HG03108 (cell line): ENCODE measurements at regions not wholly inside any gene's neighbourhood (a gene's known extent, or its start where the extent isn't known, plus 50 kb on each side); places are given as distances from the start of the nearest gene placed in this dataset.
A peak's percentile ranks its signal among the peaks of the same experiment; 100 is the strongest.
"Not testable (repeated sequence)": the region's sequence is repeated elsewhere in the genome, so short reads cannot be mapped to it uniquely, and the experiment has no call there.

Experiments used
- ATAC-seq: cut with Tn5 transposase; IDR thresholded peaks from one replicate; pipeline ENCODE4 v1.9.1; 2021; ENCODE audit warnings: moderate library complexity; ENCODE audit not compliant: unreplicated experiment

DNA sequence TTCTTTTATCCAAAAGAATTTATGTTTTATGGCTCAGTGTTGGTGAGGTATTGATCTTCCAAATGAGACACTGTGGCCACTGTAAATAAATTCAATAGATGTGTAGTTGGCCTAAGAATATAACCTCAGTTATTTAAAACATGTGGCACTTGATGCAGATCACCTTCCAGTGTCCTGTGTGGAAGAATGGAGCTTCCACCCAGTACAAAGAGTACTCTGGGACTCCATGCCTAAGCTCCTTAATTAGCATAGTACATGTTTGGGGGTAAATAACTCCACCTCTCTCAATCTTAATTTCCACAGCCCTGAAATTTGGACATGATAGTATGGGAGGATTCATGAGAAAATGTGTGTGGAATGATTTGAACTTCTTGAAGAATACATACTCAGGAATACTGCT lies 105.7 kb downstream of the SPDYE17 start:
- not testable (repeated sequence) for ATAC-seq

DNA sequence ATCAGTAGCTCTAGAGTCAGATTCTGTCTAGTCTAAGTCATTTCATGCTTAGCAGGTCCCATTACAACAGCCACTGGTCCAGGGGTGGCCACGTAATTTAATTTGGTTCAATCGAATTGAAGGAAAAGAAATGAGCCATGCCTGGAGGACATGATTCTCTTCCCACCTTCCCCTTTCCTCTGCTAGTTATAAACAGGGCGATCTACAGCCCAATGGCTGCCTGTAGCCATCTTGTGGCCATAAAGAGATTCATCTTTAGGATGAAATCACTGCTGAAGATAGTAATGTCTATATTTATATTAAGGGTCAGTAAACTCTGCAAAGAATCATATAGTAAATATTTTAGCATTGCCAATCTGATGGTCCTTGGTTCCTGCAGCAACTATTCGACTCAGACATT lies 107.4 kb downstream of the SPDYE17 start:
- not testable (repeated sequence) for ATAC-seq

DNA sequence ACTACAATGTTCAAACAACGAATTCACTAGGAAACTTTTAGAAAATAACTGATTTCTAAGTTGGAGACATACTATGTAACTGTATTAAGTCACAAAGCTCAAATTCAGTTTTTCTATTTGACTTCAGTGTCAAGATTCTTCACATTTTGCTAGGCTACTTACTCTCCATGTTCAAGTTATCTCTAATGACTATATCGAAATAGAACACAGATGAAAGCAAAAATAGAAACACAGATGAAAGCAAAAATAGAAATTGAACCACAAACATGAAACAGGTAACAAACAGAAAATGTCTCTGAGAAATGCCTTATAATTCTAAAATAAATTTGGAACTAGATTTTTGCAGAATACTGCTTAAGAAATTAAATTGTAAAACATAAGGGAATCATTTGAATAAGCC lies 113.5 kb downstream of the SPDYE17 start:
- ATAC-seq = not testable (repeated sequence)

DNA sequence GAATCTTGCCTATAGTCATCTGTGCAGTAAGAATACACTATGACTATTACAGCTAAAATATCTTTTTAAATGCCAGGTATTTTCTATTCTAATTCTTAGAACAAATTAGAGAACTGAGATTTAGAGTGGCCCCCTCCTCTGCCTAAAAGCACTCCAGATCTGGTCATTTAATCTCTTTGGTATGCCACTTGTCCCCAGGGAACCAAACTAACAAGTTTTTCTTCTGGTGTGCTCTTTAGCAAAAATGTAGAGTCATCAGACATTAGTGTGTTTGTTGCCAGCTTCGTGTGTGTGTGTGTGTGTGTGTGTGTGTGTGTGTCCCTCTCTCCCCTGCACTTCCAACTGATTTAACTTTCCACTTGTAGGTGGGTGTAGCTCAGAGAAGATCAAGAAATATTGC lies 117.8 kb downstream of the SPDYE17 start:
- ATAC-seq = not testable (repeated sequence)

DNA sequence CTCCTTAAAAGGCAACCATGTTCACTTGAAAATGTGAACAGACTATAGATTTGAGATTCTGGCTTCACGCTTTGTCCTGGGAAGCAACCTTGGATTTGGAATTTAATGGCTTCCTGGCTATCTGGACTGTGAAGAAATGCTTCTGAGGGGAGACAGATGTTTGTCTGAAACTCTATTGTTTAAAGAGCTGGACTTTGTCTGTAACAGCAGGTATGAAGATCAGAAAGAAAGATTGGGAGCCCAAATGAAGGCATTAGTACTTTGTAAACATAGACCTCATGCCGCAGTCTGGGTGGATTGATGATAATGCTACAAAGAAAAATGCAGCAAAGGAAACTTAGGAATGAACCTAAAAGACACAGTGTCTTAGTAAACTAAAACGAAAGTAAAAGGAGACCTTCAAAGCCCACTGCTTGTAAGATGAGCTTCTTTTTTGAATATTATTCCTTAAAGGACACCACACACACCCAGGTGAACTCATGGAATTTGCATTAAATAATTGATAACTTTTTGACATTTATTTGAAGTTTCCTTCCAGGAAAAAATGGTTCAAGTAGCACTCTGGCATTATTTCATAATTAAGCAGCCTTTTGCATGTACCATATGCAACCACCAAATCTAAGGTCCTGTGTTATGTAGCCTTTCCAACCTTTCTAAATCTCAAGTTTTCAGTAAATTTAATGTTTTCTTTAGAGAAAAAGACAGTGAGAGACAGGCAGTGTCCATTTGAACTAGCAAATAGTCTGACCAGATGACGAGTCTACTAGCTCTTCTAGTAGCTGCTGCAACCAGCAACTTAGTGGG lies 119.9 kb downstream of the SPDYE17 start:
- ATAC-seq = not testable (repeated sequence)

DNA sequence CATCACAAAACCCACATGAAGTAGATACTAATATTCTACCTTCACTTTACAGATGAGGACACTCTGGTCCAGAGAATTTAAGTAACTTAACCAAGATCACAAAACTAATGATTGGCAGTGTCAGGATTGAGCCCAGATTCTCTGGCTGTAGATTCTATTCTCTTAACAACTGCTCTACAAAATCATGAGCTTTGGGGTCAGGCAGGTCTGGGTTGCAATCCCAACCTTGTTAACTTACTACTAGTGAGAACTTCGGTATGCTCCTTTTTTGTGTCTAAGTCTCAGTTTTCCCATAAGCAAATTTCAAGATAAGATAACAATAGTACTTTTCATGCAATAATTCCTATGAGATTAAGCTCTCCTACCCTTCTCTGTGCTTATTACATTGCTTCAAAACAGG lies 127.5 kb downstream of the SPDYE17 start:
- not testable (repeated sequence) for ATAC-seq

DNA sequence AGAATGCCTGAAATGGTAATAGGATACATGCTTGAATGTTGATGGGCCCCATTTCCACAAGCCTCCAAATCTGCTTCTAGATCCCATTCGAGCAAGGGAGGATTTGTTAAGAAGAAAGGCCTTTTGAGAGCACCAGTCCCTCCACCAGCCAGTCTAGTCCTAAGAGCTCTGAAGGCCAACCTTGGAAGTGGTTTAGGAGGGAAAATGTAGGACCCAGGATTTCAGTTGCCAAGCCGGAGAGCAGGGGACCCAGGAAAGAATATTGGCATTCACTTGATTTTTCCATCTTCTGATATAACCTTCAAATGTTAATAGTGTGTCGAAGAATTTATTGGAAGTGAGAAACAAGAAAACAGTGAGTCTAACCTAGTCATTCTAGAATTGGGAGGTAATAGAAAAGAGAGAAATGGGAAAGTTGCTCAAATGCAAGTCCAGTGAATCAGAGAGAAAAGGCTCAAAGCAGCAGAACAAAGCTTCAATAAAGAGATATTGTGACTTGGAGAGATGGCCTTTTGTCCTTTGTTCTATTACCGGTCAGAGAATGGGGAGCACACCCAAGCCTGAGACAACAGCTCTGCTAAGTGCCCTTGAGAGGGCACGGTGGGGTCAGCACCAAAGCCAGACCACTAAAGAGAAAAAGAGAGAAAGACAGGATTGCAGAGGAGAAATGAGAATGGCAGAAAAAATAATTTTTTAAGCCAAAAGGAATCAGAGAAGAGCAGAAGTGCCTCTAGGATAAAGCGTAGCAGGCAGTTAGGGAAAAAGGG lies 130.0 kb downstream of the SPDYE17 start:
- ATAC-seq = not testable (repeated sequence)

DNA sequence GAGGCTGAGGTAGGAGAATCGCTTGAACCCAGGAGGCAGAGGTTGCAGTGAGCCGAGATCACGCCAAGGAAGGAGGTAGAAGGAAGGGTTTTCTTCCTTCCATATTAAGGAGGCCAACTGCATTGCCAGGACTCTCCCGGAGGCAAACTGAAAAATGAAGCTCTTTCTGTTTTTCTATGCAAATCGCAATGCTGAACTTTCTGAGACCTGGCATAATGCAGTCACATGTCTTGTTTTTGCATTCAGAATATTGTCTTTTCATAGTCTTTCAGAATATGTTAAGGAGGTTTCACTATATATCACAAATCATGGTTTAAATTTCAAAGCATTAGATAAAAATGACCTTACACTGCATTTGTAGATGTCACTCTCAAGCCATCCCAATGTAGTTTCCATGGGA lies 133.4 kb downstream of the SPDYE17 start:
- not testable (repeated sequence) for ATAC-seq

DNA sequence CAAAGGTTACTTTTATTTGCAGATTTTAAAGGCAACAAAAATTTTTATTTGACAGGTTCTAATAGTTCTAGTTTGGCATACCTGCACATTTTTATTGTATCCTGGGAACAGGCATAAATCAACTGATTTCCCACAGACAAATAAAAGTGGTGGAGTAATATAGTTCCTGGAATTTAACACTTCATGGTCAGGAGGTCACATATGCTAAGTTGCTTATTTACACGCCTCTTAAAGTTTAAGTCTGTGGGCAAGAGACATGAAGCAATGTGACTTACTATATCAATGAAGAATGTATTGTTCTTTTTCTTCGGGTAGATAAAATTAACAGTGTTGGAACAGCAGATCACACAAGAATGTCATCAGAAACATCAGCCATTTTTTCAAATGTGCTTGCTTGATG lies 135.2 kb downstream of the SPDYE17 start:
- ATAC-seq = not testable (repeated sequence)

DNA sequence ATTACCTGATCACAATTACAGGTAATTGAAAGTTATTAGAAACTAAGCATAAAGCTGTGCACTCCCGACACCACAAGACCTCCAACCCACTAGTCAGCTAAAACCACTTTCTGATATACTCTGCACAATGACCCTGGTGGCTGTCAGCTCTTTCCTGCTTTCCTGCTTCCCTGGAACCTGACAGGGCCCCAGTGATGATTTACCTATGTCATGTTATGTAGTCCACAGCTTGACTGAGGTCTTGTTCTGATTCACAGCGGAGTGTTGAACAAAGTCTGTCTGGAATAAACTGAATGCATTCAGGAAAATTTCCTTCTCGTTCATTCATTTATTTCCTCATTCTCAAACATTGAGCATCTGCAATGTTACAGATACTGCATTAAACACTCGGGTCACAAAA lies 136.5 kb downstream of the SPDYE17 start:
- ATAC-seq = not testable (repeated sequence)

DNA sequence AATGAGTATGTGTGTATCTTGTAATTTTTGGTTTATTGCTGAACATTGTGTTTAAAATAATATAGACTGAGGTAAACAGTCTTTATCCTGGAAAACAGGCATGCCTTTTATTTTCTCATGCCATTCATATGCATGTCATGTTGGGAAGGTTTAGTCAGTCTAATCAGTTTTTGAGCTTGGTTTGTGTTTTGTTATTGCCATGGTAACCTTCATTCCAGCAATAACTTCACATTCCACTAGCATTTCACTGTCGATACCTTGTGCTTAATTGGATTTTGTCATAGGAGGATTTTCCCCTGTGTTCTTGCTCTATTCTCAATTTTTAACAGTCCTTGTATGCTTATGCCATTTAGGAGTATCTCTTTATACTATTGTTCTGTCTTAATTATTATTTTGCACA lies 140.4 kb downstream of the SPDYE17 start:
- not testable (repeated sequence) for ATAC-seq

DNA sequence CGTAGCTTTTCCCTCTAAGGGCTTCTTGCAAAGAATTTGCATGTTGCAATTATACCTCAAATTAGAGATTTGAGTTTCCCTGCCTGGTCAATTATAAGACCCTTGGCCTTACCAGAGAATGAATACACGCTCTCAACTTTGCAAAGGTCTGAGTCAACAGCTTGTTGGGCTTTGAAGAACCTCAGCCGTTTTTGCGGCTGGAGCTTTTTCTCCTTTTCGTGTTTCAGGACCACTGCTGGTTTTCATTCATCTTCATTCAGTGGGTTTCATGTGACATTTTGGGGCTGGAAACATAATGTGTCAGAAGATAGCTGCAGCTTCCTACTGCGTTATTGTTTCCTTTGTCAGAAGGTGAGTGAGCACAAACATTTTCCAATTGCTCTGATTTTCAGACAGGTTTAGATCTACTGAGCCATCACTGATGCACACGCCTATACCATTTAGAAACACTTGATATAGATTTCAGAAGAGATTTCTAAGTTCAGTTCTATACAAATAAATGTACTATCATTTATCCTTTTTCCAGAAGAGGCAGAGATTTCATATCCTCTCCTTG lies 152.3 kb downstream of the SPDYE17 start:
- ATAC-seq = not testable (repeated sequence)

DNA sequence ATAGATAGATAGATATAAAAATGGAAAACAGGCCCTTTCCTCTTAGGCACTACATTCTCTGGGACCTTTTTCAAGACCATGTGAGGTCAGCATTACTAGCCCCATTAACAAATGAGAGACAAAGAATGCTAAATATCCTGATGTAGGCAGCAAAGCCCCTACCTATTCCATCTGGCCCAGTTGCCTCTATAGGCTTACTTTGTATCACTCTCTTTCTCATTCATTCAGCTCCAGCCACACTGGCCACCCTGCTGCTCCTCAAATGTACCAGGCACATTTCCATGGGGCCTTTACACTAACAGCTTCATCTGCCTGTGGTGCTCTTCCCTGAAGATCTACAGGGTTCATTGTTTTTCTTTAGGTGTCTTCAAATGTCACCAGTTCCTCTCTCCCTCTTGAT lies 156.4 kb downstream of the SPDYE17 start:
- ATAC-seq = not testable (repeated sequence)

DNA sequence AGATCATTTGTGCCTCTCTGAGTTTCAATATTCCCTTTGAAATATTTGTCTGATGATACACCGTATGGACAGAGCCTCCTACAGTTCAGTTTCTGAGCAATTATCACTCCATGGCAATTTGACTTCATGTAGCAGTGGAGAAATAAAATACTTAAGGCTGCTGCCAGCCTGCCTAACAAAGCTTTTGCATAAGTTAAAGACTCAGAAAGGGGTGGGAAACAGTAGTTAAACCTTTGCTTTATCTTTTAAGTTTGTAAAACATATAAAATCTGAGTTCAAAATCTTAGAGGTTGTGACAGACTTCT lies 161.7 kb downstream of the SPDYE17 start:
- ATAC-seq = not testable (repeated sequence)

DNA sequence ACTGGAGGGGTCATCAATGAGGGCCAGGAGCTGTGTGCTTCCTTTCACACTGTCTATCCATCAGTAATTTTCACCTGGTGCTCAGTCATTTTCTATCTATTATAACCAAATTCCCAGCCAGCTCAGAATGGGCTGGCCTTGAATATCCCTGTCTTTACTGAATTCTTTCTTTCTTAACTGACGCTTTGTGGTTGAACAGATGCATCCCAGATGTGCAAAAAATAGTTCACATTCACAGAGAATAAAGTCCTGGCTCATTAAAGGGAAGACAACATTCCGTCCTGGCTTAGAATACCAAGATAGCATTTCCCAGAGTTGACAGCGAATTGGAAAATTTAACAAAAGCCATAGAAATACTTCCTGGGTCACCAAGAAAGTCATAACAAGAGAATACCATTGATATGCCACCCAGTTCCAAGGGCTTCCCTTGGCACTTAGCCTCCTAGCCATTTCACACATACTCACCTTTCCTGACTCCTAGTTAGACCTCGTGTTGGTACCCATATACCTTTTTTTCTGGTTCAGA lies 164.7 kb downstream of the SPDYE17 start:
- ATAC-seq = not testable (repeated sequence)

DNA sequence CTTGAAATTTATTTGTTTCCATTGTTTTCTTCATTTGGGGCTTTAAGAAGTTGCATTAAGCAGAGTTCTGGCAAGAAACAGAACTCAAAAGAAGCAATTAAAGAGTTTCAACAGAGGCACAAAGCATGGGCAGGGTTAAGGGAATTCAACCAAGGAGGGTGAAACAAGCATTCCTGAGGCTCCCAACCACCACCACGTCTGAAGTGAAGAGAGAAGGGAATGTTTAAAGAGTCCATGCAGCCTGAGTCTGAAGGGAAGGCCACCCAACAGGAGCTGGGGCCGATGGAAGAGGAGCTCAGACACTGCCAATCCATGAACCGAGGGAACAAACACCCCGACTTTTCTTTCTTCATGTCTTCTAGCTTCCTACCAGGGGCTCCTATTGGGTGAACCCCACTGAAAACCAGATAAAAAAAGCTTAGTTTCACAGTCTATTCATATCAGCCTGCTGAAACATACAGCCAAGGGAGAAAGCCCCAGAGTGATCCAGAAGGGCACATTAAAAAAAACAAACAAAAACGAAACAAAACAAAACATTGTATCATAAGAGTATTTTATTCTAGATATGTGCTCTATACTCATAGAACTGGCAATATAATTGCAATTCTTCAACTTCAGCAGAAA lies 168.9 kb downstream of the SPDYE17 start:
- not testable (repeated sequence) for ATAC-seq

DNA sequence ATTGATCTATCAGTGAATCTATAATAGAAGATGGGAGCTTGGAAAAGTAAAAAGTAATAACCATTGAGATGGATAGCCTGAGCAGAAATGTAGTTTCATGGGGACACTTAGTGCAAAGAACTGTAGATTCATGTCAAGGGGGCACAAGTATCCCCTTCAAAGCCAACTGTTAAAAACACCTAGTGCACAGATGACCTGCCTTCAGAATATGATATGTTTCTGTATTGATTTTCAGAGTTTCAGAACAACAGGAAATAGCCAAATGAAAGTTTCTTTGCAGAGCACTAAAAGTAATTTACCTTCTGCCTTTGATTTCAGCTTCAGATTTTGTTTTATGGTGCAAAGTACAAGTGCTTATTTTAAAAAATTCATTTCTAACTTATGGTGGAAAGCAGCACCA lies 169.9 kb downstream of the SPDYE17 start:
- ATAC-seq = peak; percentile 47

DNA sequence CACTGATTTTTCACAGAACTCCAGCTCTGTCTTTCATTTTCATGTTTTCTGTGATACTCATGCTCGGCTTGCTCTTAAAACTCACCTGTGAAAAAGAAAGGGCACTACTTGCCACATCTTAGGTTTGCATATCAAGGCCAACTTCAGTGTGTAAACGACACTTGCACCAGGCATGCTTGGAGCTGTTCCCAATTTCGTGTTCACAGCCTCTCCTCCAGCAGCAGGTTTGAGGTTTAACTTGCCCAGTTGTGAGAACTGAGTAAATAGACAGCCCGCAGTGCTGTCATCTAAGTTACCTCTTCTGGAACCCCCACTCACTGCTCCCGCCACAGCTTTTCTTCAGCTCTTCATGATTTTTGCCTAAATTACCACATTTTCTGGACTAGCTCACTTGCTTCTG lies 172.2 kb downstream of the SPDYE17 start:
- ATAC-seq = not testable (repeated sequence)

DNA sequence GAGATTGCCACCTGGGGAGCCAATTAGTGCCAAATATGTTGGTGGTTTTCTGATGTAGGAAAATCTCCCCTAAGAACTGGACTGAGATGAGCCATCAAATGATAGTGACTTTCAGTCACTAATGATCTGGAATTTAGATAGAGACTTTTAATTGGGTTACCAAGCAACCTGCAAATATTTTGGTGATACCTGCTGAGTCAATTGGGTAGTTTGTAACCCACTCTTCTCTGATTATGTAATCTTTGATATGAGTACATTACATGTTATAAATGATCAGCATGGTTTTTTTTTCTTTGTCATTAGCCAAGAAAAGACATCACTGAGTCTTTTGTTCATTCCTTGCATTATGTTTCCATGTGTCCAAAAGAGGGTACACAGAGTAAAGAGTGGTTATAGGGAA lies 177.5 kb downstream of the SPDYE17 start:
- ATAC-seq = not testable (repeated sequence)

DNA sequence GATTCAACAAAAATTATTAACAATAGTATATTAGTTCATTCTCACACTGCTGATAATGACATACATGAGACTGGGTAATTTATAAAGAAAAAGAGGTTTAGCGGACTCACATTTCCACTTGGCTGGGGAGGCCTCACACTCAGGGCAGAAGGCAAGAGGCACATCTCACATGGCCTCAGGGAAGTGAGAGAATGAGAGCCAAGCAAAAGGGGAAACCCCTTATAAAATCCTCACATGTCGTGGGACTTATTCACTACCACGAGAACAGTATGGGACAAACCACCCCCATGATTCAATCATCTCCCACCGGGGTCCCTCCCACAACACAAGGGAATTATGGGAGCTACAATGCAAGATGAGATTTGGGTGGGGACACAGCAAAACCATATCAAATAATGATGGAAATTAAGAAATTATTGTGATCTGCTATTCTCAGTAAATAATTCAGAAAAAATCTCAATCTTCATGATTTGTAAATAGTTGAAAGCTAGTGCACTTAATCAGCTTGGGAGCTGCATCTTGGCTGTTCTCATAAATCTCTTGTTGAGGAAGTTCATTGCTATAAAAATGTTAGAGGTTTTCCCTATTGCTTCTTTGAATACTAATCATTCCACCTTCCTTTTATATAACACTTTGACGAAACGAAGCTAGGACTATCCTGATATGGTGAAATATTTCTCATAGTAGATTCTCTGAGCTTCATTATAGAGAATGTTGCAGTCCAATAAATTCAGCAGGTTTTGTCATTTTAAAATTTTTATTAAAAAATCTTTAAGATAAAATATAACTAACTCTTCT lies 179.2 kb downstream of the SPDYE17 start:
- not testable (repeated sequence) for ATAC-seq
